Breast epithelium (tissue), 4 donors: ENCODE measurements at regions not wholly inside any gene's neighbourhood (a gene's known extent, or its start where the extent isn't known, plus 50 kb on each side); places are given as distances from the start of the nearest gene placed in this dataset.
A peak's percentile ranks its signal among the peaks of the same experiment; 100 is the strongest.

ENCODE experiments used
- DNase-seq, 2 donors: peaks; one replicate each; pipeline ENCODE4 v3.0.0-alpha.2; 2019; ENCODE audit warnings: low spot score in 2 of 2
- H3K27ac ChIP-seq, 2 donors: fragments of 200-600 bp; sonication (generic) in 1 of 2; one replicate each; pipeline ENCODE4 v1.5.1; 2016 to 2019; ENCODE audit warnings: mild to moderate bottlenecking in 1 of 2
- H3K27me3 ChIP-seq, 2 donors: fragments of 200-600 bp; sonication (generic) in 1 of 2; one replicate each; pipeline versions ENCODE4 v1.5.1 to v1.6.0; 2017 to 2019; ENCODE audit warnings: control low read depth in 1 of 2, mild to moderate bottlenecking in 1 of 2
- H3K36me3 ChIP-seq: fragments of 200-600 bp; one replicate; pipeline ENCODE4 v1.5.1; 2019
- H3K4me1 ChIP-seq, 2 donors: fragments of 200-600 bp; sonication (generic); one replicate each; pipeline ENCODE4 v1.5.1; 2016 to 2019; ENCODE audit warnings: control low read depth in 1 of 2
- H3K4me3 ChIP-seq, 3 donors: fragments of 200-600 bp; sonication (generic); 1 replicate in 2 of 3; 2 replicates in 1 of 3; pipeline ENCODE4 v1.5.1; 2016 to 2019; ENCODE audit warnings: mild to moderate bottlenecking in 3 of 3, moderate library complexity in 2 of 3
- H3K9me3 ChIP-seq, 2 donors: fragments of 200-600 bp; sonication (generic) in 1 of 2; one replicate each; pipeline ENCODE4 v1.5.1; 2016 to 2019; ENCODE audit warnings: control low read depth in 1 of 2
- POLR2A ChIP-seq: fragments of 450-650 bp; IDR thresholded peaks from one replicate; pipeline ENCODE4 v1.6.1; 2016; ENCODE audit warnings: antibody characterized with exemption, mild to moderate bottlenecking, moderate library complexity
- POLR2AphosphoS5 ChIP-seq, 3 donors: sonication (generic); formaldehyde crosslinking; IDR thresholded peaks; one replicate each; pipeline ENCODE4 v1.6.1; 2017; ENCODE audit warnings: antibody characterized with exemption in 3 of 3
- intact Hi-C: fragments of 100-400 bp; cut with DNase I; formaldehyde crosslinking; loops from one replicate; pipeline ENCODE4 v1.15.1; 2023; ENCODE audit warnings: low total_unique reads
- TF ChIP-seq, protein P1 (sequence below), 3 donors: fragments of 450-650 bp; IDR thresholded peaks; one replicate each; pipeline ENCODE4 v1.5.1; 2016 to 2017; ENCODE audit warnings: antibody characterized with exemption in 3 of 3, mild to moderate bottlenecking in 3 of 3, moderate library complexity in 3 of 3

GRCh38 chr2:205929246-205929942 is 156.6 kb downstream of the INO80D start:
- H3K4me1 ChIP-seq = no peaks in the 10 kb centered on the region
- intact Hi-C loops = loop anchor here (5.0 kb wide), 1 partner anchor 152 kb away; no protein-coding TSS in a partner anchor
- H3K36me3 ChIP-seq = no peaks in the 10 kb centered on the region
- no peaks in the 10 kb centered on the region for H3K9me3 ChIP-seq
- no peaks in the 10 kb centered on the region for H3K27me3 ChIP-seq
- H3K4me3 ChIP-seq = no peak overlapping the region
- no peak for DNase-seq
- no peak for TF ChIP-seq POLR2AphosphoS5 (IDR thresholded peaks at IDR 0.05)
- no peak overlapping the region for H3K27ac ChIP-seq

- peak overlapping the region; percentile 63 to 69 for H3K27ac ChIP-seq
These were observed 160.3 kb downstream of the INO80D start for GRCh38 chr2:205925373-205926337.

GRCh38 chr2:205924676-205925075 is 161.3 kb downstream of the INO80D start:
- H3K27ac ChIP-seq = peak overlapping the region in 1 of 2 donors; percentile 63
- DNase-seq = peak in 1 of 2 donors; percentile 38
- intact Hi-C loops = loop anchor here (5.0 kb wide), 1 partner anchor 147 kb away; no protein-coding TSS in a partner anchor
- no peak overlapping the region for H3K4me3 ChIP-seq
- no peaks in the 10 kb centered on the region for H3K4me1 ChIP-seq
- TF ChIP-seq POLR2A (no peak), POLR2AphosphoS5 (IDR thresholded peaks at IDR 0.05) (no peak)
- TF ChIP-seq, protein P1, sequence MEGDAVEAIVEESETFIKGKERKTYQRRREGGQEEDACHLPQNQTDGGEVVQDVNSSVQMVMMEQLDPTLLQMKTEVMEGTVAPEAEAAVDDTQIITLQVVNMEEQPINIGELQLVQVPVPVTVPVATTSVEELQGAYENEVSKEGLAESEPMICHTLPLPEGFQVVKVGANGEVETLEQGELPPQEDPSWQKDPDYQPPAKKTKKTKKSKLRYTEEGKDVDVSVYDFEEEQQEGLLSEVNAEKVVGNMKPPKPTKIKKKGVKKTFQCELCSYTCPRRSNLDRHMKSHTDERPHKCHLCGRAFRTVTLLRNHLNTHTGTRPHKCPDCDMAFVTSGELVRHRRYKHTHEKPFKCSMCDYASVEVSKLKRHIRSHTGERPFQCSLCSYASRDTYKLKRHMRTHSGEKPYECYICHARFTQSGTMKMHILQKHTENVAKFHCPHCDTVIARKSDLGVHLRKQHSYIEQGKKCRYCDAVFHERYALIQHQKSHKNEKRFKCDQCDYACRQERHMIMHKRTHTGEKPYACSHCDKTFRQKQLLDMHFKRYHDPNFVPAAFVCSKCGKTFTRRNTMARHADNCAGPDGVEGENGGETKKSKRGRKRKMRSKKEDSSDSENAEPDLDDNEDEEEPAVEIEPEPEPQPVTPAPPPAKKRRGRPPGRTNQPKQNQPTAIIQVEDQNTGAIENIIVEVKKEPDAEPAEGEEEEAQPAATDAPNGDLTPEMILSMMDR (IDR thresholded peaks at IDR 0.05) = no peak
- no peaks in the 10 kb centered on the region for H3K27me3 ChIP-seq
- H3K9me3 ChIP-seq = no peaks in the 10 kb centered on the region
- H3K36me3 ChIP-seq = no peaks in the 10 kb centered on the region

More at GRCh38 chr2:205925373-205926337, 160.3 kb downstream of the INO80D start:
- Histone ChIP-seq H3K27me3 (no peaks in the 10 kb centered on the region), H3K4me3 (peak overlapping the region in 2 of 3 donors; percentile 26 to 49), H3K4me1 (no peaks in the 10 kb centered on the region), H3K36me3 (no peaks in the 10 kb centered on the region), H3K9me3 (no peaks in the 10 kb centered on the region)
- intact Hi-C loops = loop anchor here (5.0 kb wide), 1 partner anchor 148 kb away; no protein-coding TSS in a partner anchor
- peak; percentile 65 to 67 for DNase-seq
- TF ChIP-seq POLR2A = no peak
- TF ChIP-seq, protein P1 (IDR thresholded peaks at IDR 0.05) = peak; percentile 62 to 95 (median 88)
- no peak for TF ChIP-seq POLR2AphosphoS5 (IDR thresholded peaks at IDR 0.05)

GRCh38 chr2:205915130-205915524 is 170.8 kb downstream of the INO80D start:
- H3K27ac ChIP-seq = no peak overlapping the region
- DNase-seq = no peak

More at GRCh38 chr2:205915130-205915524, 170.8 kb downstream of the INO80D start:
- TF ChIP-seq, protein P1 (IDR thresholded peaks at IDR 0.05) = no peak
- Histone ChIP-seq H3K36me3 (no peaks in the 10 kb centered on the region), H3K4me1 (no peaks in the 10 kb centered on the region), H3K9me3 (no peaks in the 10 kb centered on the region), H3K4me3 (no peak overlapping the region), H3K27me3 (no peaks in the 10 kb centered on the region)
- intact Hi-C loops = no loop called here
